ENCODE measurements at regions not wholly inside any gene's neighbourhood (a gene's known extent, or its start where the extent isn't known, plus 50 kb on each side); places are given as distances from the start of the nearest gene placed in this dataset.

- no peak for DNase-seq
- intact Hi-C loops (cut with DNase I) = no loop called here
These were observed 53.5 kb upstream of the TIPARP start for GRCh38 chr3:156620901-156621300.

- no peak for DNase-seq
- intact Hi-C loops (cut with DNase I) = no loop called here
These were observed 54.1 kb upstream of the TIPARP start for GRCh38 chr3:156620260-156620659.

DNA sequence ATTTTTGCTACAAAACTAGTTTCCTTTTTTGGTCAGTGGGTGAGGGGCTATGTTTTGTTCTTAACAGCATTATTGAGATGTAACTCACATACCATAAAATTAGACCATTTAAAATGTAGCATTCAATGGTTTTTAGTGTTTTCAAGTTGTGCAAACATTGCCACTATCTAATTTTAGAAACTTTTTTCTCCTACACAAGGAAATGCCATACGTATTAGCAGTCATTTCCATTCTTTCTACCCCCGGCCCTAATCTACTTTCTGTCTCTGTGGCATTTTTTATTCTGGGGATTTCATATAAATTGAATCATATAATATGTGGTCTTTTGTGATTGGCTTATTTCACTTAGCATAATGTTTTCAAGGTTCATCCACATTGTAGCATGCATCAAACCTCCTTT lies 55.0 kb upstream of the TIPARP start:
- intact Hi-C loops (cut with DNase I) = no loop called here
- DNase-seq = no peak

DNA sequence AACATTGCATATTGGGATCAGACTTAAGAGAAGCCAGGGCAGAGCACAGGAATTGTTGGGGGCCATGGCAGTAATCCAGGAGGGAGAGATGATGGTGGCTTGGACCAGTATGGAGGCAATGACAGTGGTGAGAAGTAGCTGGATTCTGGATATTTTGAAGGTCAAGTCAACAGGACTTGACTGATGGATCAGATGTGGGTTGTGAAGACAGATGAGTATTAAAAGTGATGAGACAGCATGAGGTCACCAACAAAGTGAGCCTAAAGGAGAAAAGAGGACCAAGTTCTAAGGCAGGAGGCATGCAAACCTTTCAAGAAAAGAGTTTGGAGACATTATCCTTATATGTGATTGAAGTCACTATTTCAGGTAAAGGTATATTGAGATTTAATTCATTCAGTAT lies 56.6 kb upstream of the TIPARP start:
- intact Hi-C loops (cut with DNase I) = no loop called here
- DNase-seq = no peak

- DNase-seq = no peak
- intact Hi-C loops (cut with DNase I) = no loop called here
These were observed 57.2 kb upstream of the TIPARP start for GRCh38 chr3:156617145-156617544.

GRCh38 chr3:156615592-156616173 lies 58.7 kb upstream of the TIPARP start:
- peak in 4 of 10 donors; percentile 19 to 87 (median 57) for DNase-seq
- intact Hi-C loops (cut with DNase I) = no loop called here

DNA sequence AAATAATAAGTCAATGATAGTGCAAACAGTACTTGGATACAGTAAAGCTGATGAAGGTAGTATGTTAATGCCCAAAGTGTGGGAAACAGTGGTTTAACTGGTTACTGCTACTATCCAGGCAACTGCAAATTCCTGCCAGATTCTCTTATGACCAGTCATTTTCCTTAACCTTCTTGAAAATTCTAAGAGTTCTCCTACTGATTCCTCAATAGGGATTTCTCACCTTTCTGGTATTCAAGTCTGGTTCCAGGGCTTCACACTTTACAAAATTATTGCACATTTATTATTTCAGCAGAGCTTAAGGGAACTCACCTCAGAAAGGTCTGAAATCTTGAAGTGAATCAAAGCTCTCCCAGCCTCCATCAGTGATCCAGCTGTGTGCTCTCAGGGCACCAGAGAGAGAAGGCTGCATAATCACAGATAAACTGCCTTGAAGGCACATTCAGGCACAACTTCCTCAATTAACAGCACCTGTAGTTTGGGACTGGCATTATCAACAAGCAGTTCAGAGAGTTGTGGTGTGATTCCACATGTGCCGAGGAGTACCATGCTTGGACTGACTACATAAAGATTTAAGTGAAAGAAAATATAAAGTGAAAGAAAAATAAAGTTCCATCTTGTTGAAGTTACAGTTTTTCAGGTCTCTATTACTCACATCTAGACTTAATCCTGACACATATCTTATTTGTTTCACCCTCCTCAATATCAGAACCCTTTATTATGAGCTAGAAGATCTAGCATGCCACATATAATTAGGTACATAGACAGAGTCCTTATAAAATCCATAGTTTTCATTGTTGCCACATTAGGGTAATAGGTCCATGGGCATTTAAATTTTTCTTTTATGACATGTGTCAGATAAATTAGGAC lies 59.5 kb upstream of the TIPARP start:
- DNase-seq = no peak
- intact Hi-C loops (cut with DNase I) = no loop called here

GRCh38 chr3:156612903-156613302 lies 58.0 kb upstream of the SSR3 start:
- DNase-seq = no peak
- intact Hi-C loops (cut with DNase I) = no loop called here

DNA sequence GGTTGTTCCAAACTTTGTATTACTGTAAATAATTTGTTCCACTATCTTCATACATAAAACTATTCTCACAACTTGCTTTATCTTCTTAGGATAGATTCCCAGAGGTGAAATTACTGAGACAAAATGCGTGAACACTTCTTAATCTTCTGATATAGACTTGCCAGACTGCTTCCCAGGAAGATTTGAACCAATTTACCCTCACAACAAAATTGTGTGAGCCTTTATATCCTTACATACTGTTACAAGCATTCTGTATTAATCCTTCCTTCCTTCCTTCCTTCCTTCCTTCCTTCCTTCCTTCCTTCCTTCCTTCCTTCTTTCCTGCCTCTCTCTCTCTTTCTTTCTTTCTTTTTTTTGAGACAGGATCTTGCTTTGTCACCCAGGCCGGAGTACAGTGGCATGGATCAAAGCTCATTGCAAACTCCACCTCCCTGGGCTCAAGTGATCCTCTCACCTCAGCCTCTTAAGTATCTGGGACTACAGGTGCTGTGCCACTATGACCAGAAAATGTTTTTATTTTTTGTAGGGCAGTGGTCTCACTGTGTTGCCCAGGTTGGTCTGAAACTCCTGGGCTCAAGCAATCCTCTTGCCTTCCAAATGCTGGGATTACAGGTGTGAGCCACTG lies 57.1 kb upstream of the SSR3 start:
- intact Hi-C loops (cut with DNase I) = no loop called here

DNA sequence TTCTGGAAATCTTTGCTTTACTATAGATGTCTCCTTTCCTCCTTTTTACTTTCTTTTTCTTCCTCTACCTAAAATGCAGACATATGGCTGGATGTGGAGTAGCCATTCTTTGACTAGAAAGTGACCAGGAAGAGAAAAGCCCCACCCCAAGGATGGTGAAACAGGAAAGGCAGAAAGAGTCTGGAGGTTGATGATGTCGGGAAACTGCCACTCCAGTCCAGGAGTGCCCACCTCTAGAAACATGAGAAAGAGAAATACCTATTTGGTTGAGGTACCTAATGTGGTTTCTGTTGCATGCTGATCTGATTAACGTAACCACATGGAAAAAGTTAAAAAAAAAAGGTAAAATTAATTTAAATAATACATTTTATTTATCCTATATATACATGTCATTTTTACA lies 55.2 kb upstream of the SSR3 start:
- no peak for DNase-seq
- intact Hi-C loops (cut with DNase I) = no loop called here

More for the DNA sequence above, 57.1 kb upstream of the SSR3 start:
- no peak for DNase-seq

GRCh38 chr3:156609546-156609945 lies 54.6 kb upstream of the SSR3 start:
- intact Hi-C loops (cut with DNase I) = no loop called here

DNA sequence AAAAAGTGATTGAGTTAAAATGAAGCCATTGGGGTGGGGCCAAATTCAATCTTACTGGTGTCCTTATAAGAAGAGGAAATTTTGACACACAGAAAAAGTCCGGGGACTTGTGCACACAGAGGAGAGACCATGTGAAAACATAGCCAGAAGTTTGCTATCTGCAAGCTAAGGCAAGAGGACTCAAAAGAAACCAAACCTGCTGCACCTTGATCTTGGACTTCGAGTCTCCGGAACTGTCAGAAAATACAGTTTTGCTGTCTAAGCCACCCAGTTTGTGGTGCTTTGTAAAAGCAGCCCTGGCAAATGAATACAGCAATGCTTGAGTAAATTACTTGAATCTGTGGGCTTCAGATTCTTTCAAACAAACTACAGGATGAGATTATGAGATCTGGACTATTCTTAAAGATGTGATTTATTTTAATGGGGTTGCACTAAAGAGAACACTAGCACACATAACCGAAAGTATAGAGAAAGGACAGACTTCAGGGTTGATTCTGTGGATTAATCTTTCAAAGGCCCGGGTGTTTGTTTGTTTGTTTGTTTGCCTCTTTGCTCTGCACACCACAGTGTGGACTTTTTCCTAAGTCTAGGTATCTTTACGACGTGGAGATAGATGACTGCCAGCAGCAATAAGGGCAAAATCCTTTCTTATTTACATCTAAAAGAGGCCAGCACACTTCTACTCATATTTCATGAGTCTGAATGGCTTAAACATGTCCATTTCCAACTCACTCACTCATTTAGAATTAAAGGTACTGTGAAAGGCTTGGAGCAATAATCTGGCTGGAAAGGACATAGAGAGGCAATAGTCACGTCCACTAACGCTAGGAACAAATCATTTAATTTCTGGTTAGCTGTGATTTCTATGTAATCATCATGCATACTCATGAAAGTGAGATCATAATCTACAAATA lies 53.9 kb upstream of the SSR3 start:
- intact Hi-C loops (cut with DNase I) = no loop called here
- no peak for DNase-seq

More at GRCh38 chr3:156609546-156609945, 54.6 kb upstream of the SSR3 start:
- DNase-seq = no peak

DNA sequence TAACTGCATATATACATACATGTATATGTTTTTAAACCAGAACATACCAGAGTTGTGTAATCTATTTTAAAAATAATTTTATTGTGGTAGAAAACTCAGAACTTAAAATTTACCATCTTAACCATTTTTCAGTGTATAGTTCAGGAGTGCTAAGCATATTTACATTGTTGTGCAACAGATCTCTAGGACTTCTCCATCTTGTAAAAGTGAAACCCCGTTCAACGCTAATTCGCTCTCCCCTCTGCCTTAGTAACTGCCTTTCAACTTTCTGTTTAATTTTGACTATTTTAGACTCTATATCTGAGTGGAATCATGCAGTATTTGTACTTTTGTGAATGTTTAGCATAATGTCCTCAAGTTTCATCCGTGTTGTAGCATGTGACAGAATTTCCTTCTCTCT lies 51.8 kb upstream of the SSR3 start:
- no peak for DNase-seq
- intact Hi-C loops (cut with DNase I) = no loop called here

GRCh38 chr3:156605686-156606605 lies 51.0 kb upstream of the SSR3 start:
- intact Hi-C loops (cut with DNase I) = no loop called here
- peak in 7 of 10 donors; percentile 18 to 84 (median 28) for DNase-seq

- intact Hi-C loops (cut with DNase I) = no loop called here
- DNase-seq = no peak
These were observed 49.8 kb upstream of the SSR3 start for GRCh38 chr3:156604642-156605144.

All from posterior cingulate gyrus (tissue), 11 donors.